NOMO-1 (cell line): ENCODE measurements at regions not wholly inside any gene's neighbourhood (a gene's known extent, or its start where the extent isn't known, plus 50 kb on each side); places are given as distances from the start of the nearest gene placed in this dataset.

Experiments used
- DNase-seq, 2 experiments: peaks; one replicate each; lab custom pipeline; 2025; ENCODE audit not compliant: unreplicated experiment in 2 of 2; lab: John Stamatoyannopoulos, UW

GRCh38 chr15:47409600-47409999, 307.7 kb upstream of the SEMA6D start:
- DNase-seq = no peak

- peak; percentile 72 to 93 for DNase-seq
Measured at GRCh38 chr15:47410247-47410646, 307.1 kb upstream of the SEMA6D start.

GRCh38 chr15:47411733-47412132, 305.6 kb upstream of the SEMA6D start:
- DNase-seq = no peak

GRCh38 chr15:47412136-47412535, 305.2 kb upstream of the SEMA6D start:
- no peak for DNase-seq

GRCh38 chr15:47412802-47413201, 304.5 kb upstream of the SEMA6D start:
- DNase-seq = no peak

- no peak for DNase-seq
Measured at GRCh38 chr15:47414207-47414606, 303.1 kb upstream of the SEMA6D start.

GRCh38 chr15:47415539-47415971, 301.8 kb upstream of the SEMA6D start:
- no peak for DNase-seq

- peak; percentile 27 to 71 for DNase-seq
Measured at GRCh38 chr15:47422881-47423665, 294.2 kb upstream of the SEMA6D start.

- DNase-seq = no peak
Measured at GRCh38 chr15:47427463-47427862, 289.8 kb upstream of the SEMA6D start.

- no peak for DNase-seq
Measured at GRCh38 chr15:47429376-47429775, 287.9 kb upstream of the SEMA6D start.

- DNase-seq = no peak
Measured at GRCh38 chr15:47431501-47431900, 285.8 kb upstream of the SEMA6D start.

GRCh38 chr15:47432826-47433225, 284.5 kb upstream of the SEMA6D start:
- DNase-seq = no peak

- DNase-seq = no peak
Measured at GRCh38 chr15:47434596-47434995, 282.7 kb upstream of the SEMA6D start.

- DNase-seq = no peak
Measured at GRCh38 chr15:47437491-47437890, 279.8 kb upstream of the SEMA6D start.

- DNase-seq = no peak
Measured at GRCh38 chr15:47439146-47440111, 277.9 kb upstream of the SEMA6D start.

GRCh38 chr15:47442371-47442770, 274.9 kb upstream of the SEMA6D start:
- no peak for DNase-seq

- no peak for DNase-seq
Measured at GRCh38 chr15:47443839-47444238, 273.5 kb upstream of the SEMA6D start.

GRCh38 chr15:47445723-47446392, 271.4 kb upstream of the SEMA6D start:
- DNase-seq = no peak

GRCh38 chr15:47460795-47461573, 256.3 kb upstream of the SEMA6D start:
- peak; percentile 80 to 88 for DNase-seq

- DNase-seq = no peak
Measured at GRCh38 chr15:47461652-47462141, 255.6 kb upstream of the SEMA6D start.
